SK-N-SH (cell line): ENCODE measurements at regions not wholly inside any gene's neighbourhood (a gene's known extent, or its start where the extent isn't known, plus 50 kb on each side); places are given as distances from the start of the nearest gene placed in this dataset.

Source experiments
- CTCF ChIA-PET: fragments of 300-600, 350-600 bp; formaldehyde crosslinking; extraction: SDS; loops from one replicate; lab custom pipeline; 2021; lab: Yijun Ruan, JAX
- POLR2A ChIA-PET: fragments of 350-600 bp; sonication (Branson Sonifier 250); formaldehyde crosslinking; extraction: SDS; loops from one replicate; lab custom pipeline; 2020; ENCODE audit warnings: antibody characterized with exemption, inconsistent platforms; lab: Yijun Ruan, JAX
- DNase-seq: peaks from one replicate; pipeline ENCODE4 v3.0.0; 2012
- H2AFZ ChIP-seq: fragments of 200-600 bp; sonication (generic); 2 replicates; pipeline ENCODE4 v1.8.1; 2016; ENCODE audit warnings: antibody characterized with exemption, mild to moderate bottlenecking, low read depth
- H3F3A ChIP-seq: fragments of 200-600 bp; sonication (generic); replicated peaks from 2 replicates; pipeline ENCODE3; 2016; ENCODE audit warnings: antibody characterized with exemption, mild to moderate bottlenecking; ENCODE audit not compliant: insufficient read depth
- H3K27ac ChIP-seq, 2 experiments: fragments of 200-500 bp in 1 of 2; fragments of 200-600 bp in 1 of 2; sonication (Bioruptor generic) in 1 of 2; sonication (generic), shearing (Covaris generic) in 1 of 2; 2 replicates each; pipeline versions ENCODE4 v1.5.1 to v1.6.1; 2014 to 2016; ENCODE audit warnings: low read depth in 2 of 2, inconsistent platforms in 1 of 2, low read length in 1 of 2, mild to moderate bottlenecking in 1 of 2, mixed read lengths in 1 of 2
- H3K27me3 ChIP-seq: fragments of 200-600 bp; sonication (generic), shearing (Covaris generic); 2 replicates; pipeline ENCODE4 v1.6.1; 2016; ENCODE audit warnings: mixed run types; ENCODE audit not compliant: insufficient read depth
- H3K36me3 ChIP-seq, 2 experiments: fragments of 200-500 bp in 1 of 2; fragments of 200-600 bp in 1 of 2; sonication (Bioruptor generic) in 1 of 2; sonication (generic) in 1 of 2; replicated peaks in 1 of 2; 2 replicates each; pipeline versions ENCODE3 to v1.5.1; 2014 to 2016; ENCODE audit warnings: low read length in 1 of 2, mild to moderate bottlenecking in 1 of 2; ENCODE audit not compliant: insufficient read depth in 2 of 2, control insufficient read depth in 1 of 2
- H3K4me1 ChIP-seq, 2 experiments: fragments of 200-500 bp in 1 of 2; fragments of 200-600 bp in 1 of 2; sonication (Bioruptor generic) in 1 of 2; sonication (generic), shearing (Covaris generic) in 1 of 2; 2 replicates each; pipeline versions ENCODE4 v1.5.1 to v1.6.1; 2014 to 2016; ENCODE audit warnings: low read depth in 1 of 2, low read length in 1 of 2, mixed run types in 1 of 2; ENCODE audit not compliant: insufficient read depth in 2 of 2, control insufficient read depth in 1 of 2
- H3K4me2 ChIP-seq: fragments of 200-600 bp; sonication (generic), shearing (Covaris generic); 2 replicates; pipeline ENCODE4 v1.6.1; 2017; ENCODE audit warnings: mixed run types
- H3K4me3 ChIP-seq, 2 experiments: fragments of 200-500 bp in 1 of 2; fragments of 200-600 bp in 1 of 2; sonication (Bioruptor generic) in 1 of 2; sonication (generic), shearing (Covaris generic) in 1 of 2; 2 replicates each; pipeline versions ENCODE4 v1.5.1 to v1.8.1; 2014 to 2016; ENCODE audit warnings: low read depth in 2 of 2, inconsistent platforms in 1 of 2, low read length in 1 of 2, mild to moderate bottlenecking in 1 of 2, mixed read lengths in 1 of 2, moderate library complexity in 1 of 2
- H3K79me2 ChIP-seq: fragments of 200-600 bp; sonication (generic); 2 replicates; pipeline ENCODE4 v1.8.1; 2017; ENCODE audit warnings: mild to moderate bottlenecking; ENCODE audit not compliant: insufficient read depth
- H3K9ac ChIP-seq: fragments of 200-600 bp; sonication (generic); 2 replicates; pipeline ENCODE4 v1.6.1; 2017; ENCODE audit warnings: mixed run types
- H3K9me2 ChIP-seq: fragments of 200-600 bp; sonication (generic); 2 replicates; pipeline ENCODE4 v1.6.1; 2017; ENCODE audit warnings: mixed run types
- H3K9me3 ChIP-seq: fragments of 200-600 bp; sonication (generic); 2 replicates; pipeline ENCODE4 v1.6.1; 2017; ENCODE audit warnings: mixed run types, mild to moderate bottlenecking, moderate library complexity
- H4K20me1 ChIP-seq: fragments of 200-600 bp; sonication (generic); 2 replicates; pipeline ENCODE4 v1.6.1; 2017; ENCODE audit warnings: mild to moderate bottlenecking, mixed run types; ENCODE audit not compliant: insufficient read depth
- CHD2 ChIP-seq: fragments of 150-350 bp; IDR thresholded peaks from 2 replicates; pipeline ENCODE4 v1.6.1; 2018; ENCODE audit warnings: low read length; ENCODE audit not compliant: partially characterized antibody
- CTCF ChIP-seq: fragments of 200-600 bp; sonication (generic); IDR thresholded peaks from 2 replicates; pipeline ENCODE4 v1.6.1; 2017; ENCODE audit warnings: antibody characterized with exemption, mild to moderate bottlenecking, moderate library complexity
- ELF1 ChIP-seq: IDR thresholded peaks from 2 replicates; pipeline ENCODE4 v1.4.0; 2012
- FOXJ3 ChIP-seq: sonication (generic); formaldehyde crosslinking; IDR thresholded peaks from 2 replicates; pipeline ENCODE4 v1.5.1; 2020; ENCODE audit warnings: mild to moderate bottlenecking, missing genetic modification reagents
- FOXM1 ChIP-seq: IDR thresholded peaks from 2 replicates; pipeline ENCODE4 v1.4.0; 2012; ENCODE audit warnings: low read depth, mild to moderate bottlenecking
- GABPA ChIP-seq: IDR thresholded peaks from 2 replicates; pipeline ENCODE4 v1.4.0; 2012; ENCODE audit warnings: low read depth, mild to moderate bottlenecking
- GATA2 ChIP-seq: sonication (generic); formaldehyde crosslinking; IDR thresholded peaks from 2 replicates; pipeline ENCODE4 v1.5.0; 2020; ENCODE audit warnings: mild to moderate bottlenecking, missing genetic modification reagents
- IRF3 ChIP-seq: fragments of 150-350 bp; IDR thresholded peaks from 2 replicates; pipeline ENCODE4 v1.6.1; 2016; ENCODE audit warnings: mild to moderate bottlenecking, low read depth, low read length
- JUND ChIP-seq: IDR thresholded peaks from 2 replicates; pipeline ENCODE4 v1.4.0; 2012
- MEF2A ChIP-seq: IDR thresholded peaks from 2 replicates; pipeline ENCODE4 v1.4.0; 2012; ENCODE audit warnings: low read depth, borderline replicate concordance
- MXI1 ChIP-seq: IDR thresholded peaks from 2 replicates; pipeline ENCODE4 v1.6.1; 2012; ENCODE audit warnings: mild to moderate bottlenecking, low read depth, low read length, improper control_type of control experiment
- NFIC ChIP-seq: IDR thresholded peaks from 2 replicates; pipeline ENCODE4 v1.4.0; 2012; ENCODE audit warnings: borderline replicate concordance
- NRF1 ChIP-seq: IDR thresholded peaks from 2 replicates; pipeline ENCODE4 v1.6.1; 2012; ENCODE audit warnings: low read depth, mild to moderate bottlenecking, low read length
- POLR2AphosphoS5 ChIP-seq: IDR thresholded peaks from 2 replicates; pipeline ENCODE4 v1.6.1; 2012; ENCODE audit warnings: low read depth, low read length
- RAD21 ChIP-seq: IDR thresholded peaks from 2 replicates; pipeline ENCODE4 v1.6.1; 2012; ENCODE audit warnings: mild to moderate bottlenecking, low read length
- RCOR1 ChIP-seq: fragments of 150-350 bp; IDR thresholded peaks from 2 replicates; pipeline ENCODE4 v1.6.1; 2017; ENCODE audit warnings: antibody characterized with exemption, low read length
- REST ChIP-seq: IDR thresholded peaks from 2 replicates; pipeline ENCODE4 v1.6.1; 2012; ENCODE audit warnings: mild to moderate bottlenecking, low read depth, low read length, moderate library complexity
- RFX5 ChIP-seq: IDR thresholded peaks from 2 replicates; pipeline ENCODE4 v1.6.1; 2012; ENCODE audit warnings: mild to moderate bottlenecking, improper control_type of control experiment, low read length
- RXRA ChIP-seq: IDR thresholded peaks from 2 replicates; pipeline ENCODE4 v1.4.0; 2012; ENCODE audit warnings: low read depth, mild to moderate bottlenecking, borderline replicate concordance
- SIN3A ChIP-seq: IDR thresholded peaks from 2 replicates; pipeline ENCODE4 v1.6.1; 2012; ENCODE audit warnings: low read depth, mild to moderate bottlenecking, low read length, moderate library complexity, borderline replicate concordance
- SMC3 ChIP-seq: IDR thresholded peaks from 2 replicates; pipeline ENCODE4 v1.6.1; 2012; ENCODE audit warnings: low read depth, low read length, improper control_type of control experiment
- TAF1 ChIP-seq: IDR thresholded peaks from 2 replicates; pipeline ENCODE4 v1.6.1; 2012; ENCODE audit warnings: low read depth, mild to moderate bottlenecking, low read length, moderate library complexity, borderline replicate concordance
- TCF12 ChIP-seq: IDR thresholded peaks from 2 replicates; pipeline ENCODE4 v1.4.0; 2012
- TEAD4 ChIP-seq: IDR thresholded peaks from 2 replicates; pipeline ENCODE4 v1.4.0; 2012; ENCODE audit warnings: mild to moderate bottlenecking, borderline replicate concordance; ENCODE audit not compliant: insufficient read depth
- USF1 ChIP-seq: IDR thresholded peaks from 2 replicates; pipeline ENCODE4 v1.4.0; 2012; ENCODE audit warnings: low read depth, borderline replicate concordance
- WGBS: methylation state at CpG from one replicate; pipeline ENCODE4 v1.1.6; 2017; ENCODE audit warnings: low lambda C conversion rate; 5-methylcytosine and 5-hydroxymethylcytosine counted together

GRCh38 chr6:23184351-23184750 lies 615.0 kb downstream of the HDGFL1 start:
- Histone ChIP-seq H3K4me3 (no peak overlapping the region), H4K20me1 (no peaks in the 10 kb centered on the region), H3F3A (no peaks in the 10 kb centered on the region), H3K27me3 (no peaks in the 10 kb centered on the region), H3K9me2 (no peaks in the 10 kb centered on the region), H3K4me1 (peaks cover 8 to 33% of the 10 kb centered on the region in 2 experiments; a peak in 2 of 4 replicates), H2AFZ (no peak overlapping the region), H3K79me2 (no peaks in the 10 kb centered on the region), H3K9ac (no peak overlapping the region), H3K9me3 (no peaks in the 10 kb centered on the region), H3K27ac (no peak overlapping the region; a peak in 1 of 4 replicates), H3K4me2 (no peak overlapping the region), H3K36me3 (no peaks in the 10 kb centered on the region)
- 94% methylated on average over 3 of the region's 3 CpGs for WGBS
- ChIA-PET POLR2A (no interaction called here), CTCF (interaction anchor here (0.8 kb wide), 1 partner anchor 26 kb away, joined by 3 read pairs; no protein-coding TSS in a partner anchor)
- TF ChIP-seq FOXM1 (no peak), ELF1 (no peak), RCOR1 (no peak), RAD21 (no peak), MXI1 (no peak), RFX5 (no peak), POLR2AphosphoS5 (no peak), CHD2 (no peak), TEAD4 (no peak), FOXJ3 (CRISPR knock-in tag) (no peak), MEF2A (no peak), RXRA (no peak)
- DNase-seq: no peak

- no peaks in the 10 kb centered on the region for H3K9me3 ChIP-seq
- ChIA-PET POLR2A (no interaction called here), CTCF (interaction anchor here (0.9 kb wide), 1 partner anchor 9 kb away, joined by 3 read pairs; no protein-coding TSS in a partner anchor)
- H3K4me2 ChIP-seq: no peak overlapping the region
- H2AFZ ChIP-seq: no peak overlapping the region
- H4K20me1 ChIP-seq: no peaks in the 10 kb centered on the region
- no peaks in the 10 kb centered on the region for H3K36me3 ChIP-seq
- DNase-seq: no peak
- no peak overlapping the region for H3K9ac ChIP-seq
- H3F3A ChIP-seq: no peaks in the 10 kb centered on the region
- no peak overlapping the region for H3K4me3 ChIP-seq
- no peaks in the 10 kb centered on the region for H3K9me2 ChIP-seq
- H3K27me3 ChIP-seq: no peaks in the 10 kb centered on the region
- 69% methylated on average over 3 of the region's 3 CpGs for WGBS
- H3K4me1 ChIP-seq: no peaks in the 10 kb centered on the region; a peak in 1 of 4 replicates
- no peak overlapping the region for H3K27ac ChIP-seq
- no peaks in the 10 kb centered on the region for H3K79me2 ChIP-seq
- TF ChIP-seq JUND: no peak
- TF ChIP-seq GABPA: no peak
- no peak for TF ChIP-seq SMC3
- no peak for TF ChIP-seq REST
- no peak for TF ChIP-seq TCF12
- TF ChIP-seq SIN3A: no peak
- TF ChIP-seq RXRA: no peak
- TF ChIP-seq NFIC: no peak
- no peak for TF ChIP-seq IRF3
- no peak for TF ChIP-seq NRF1
- no peak for TF ChIP-seq GATA2 (CRISPR knock-in tag)
- no peak for TF ChIP-seq CTCF
- no peak for TF ChIP-seq MXI1
- TF ChIP-seq TAF1: no peak
- TF ChIP-seq USF1: no peak
Measured at GRCh38 chr6:23195487-23195886, 626.1 kb downstream of the HDGFL1 start.
